H1 (cell line): ENCODE measurements at regions not wholly inside any gene's neighbourhood (a gene's known extent, or its start where the extent isn't known, plus 50 kb on each side); places are given as distances from the start of the nearest gene placed in this dataset.

ENCODE experiments used
- CTCF ChIA-PET: fragments of 300-600 bp; sonication (Branson Sonifier 250); formaldehyde crosslinking; loops from one replicate; lab custom pipeline; 2021; ENCODE audit not compliant: partially characterized antibody; lab: Charles Lee
- POLR2A ChIA-PET: fragments of 300-600 bp; sonication (Branson Sonifier 250); formaldehyde crosslinking; loops from one replicate; lab custom pipeline; 2021; ENCODE audit warnings: inconsistent platforms; ENCODE audit not compliant: partially characterized antibody; lab: Charles Lee
- DNase-seq, 2 experiments: peaks; one replicate each; pipeline versions ENCODE4 v3.0.0 to v3.0.0-alpha.2; 2010 to 2022; ENCODE audit warnings: low spot score in 2 of 2, low read depth in 1 of 2, mixed read lengths in 1 of 2
- FAIRE-seq: peaks from 2 replicates; lab custom pipeline; 2011; peaks lifted over from hg19 to GRCh38; lab: Jason Lieb, UNC
- H2AFZ ChIP-seq: 2 replicates; pipeline ENCODE4 v1.8.1; 2012; ENCODE audit warnings: low read length, inconsistent platforms
- H2AK5ac ChIP-seq: 2 replicates; pipeline ENCODE4 v1.6.1; 2013; ENCODE audit warnings: low read depth, low read length
- H2BK120ac ChIP-seq: replicated peaks from 2 replicates; pipeline ENCODE3; 2013; ENCODE audit warnings: low read depth, low read length, inconsistent platforms
- H2BK12ac ChIP-seq: 2 replicates; pipeline ENCODE4 v1.6.1; 2013; ENCODE audit warnings: low read depth, low read length
- H2BK15ac ChIP-seq: 2 replicates; pipeline ENCODE4 v1.6.1; 2013; ENCODE audit warnings: low read length
- H2BK20ac ChIP-seq: 2 replicates; pipeline ENCODE4 v1.6.1; 2013; ENCODE audit warnings: low read length
- H2BK5ac ChIP-seq: 2 replicates; pipeline ENCODE4 v1.6.1; 2013; ENCODE audit warnings: low read depth, low read length
- H3K14ac ChIP-seq: 2 replicates; pipeline ENCODE4 v1.6.1; 2013; ENCODE audit warnings: inconsistent platforms; ENCODE audit not compliant: insufficient read length
- H3K18ac ChIP-seq: 2 replicates; pipeline ENCODE4 v1.6.1; 2013; ENCODE audit warnings: low read length; ENCODE audit errors: extremely low read depth
- H3K23ac ChIP-seq: 2 replicates; pipeline ENCODE4 v1.6.1; 2013; ENCODE audit warnings: inconsistent platforms; ENCODE audit not compliant: insufficient read length
- H3K23me2 ChIP-seq: 2 replicates; pipeline ENCODE4 v1.6.1; 2013; ENCODE audit warnings: low read depth, low read length
- H3K27ac ChIP-seq: 2 replicates; pipeline ENCODE4 v1.6.1; 2011; ENCODE audit warnings: low read depth, low read length, inconsistent platforms
- H3K27me3 ChIP-seq, 4 experiments: replicated peaks in 1 of 4; 1 replicate in 1 of 4; 2 replicates in 3 of 4; pipeline versions ENCODE4 v1.6.1 to v1.8.1; 2011 to 2013; ENCODE audit warnings: low read length in 3 of 4, mild to moderate bottlenecking in 3 of 4, inconsistent platforms in 2 of 4, mixed read lengths in 2 of 4, moderate library complexity in 1 of 4; ENCODE audit not compliant: control insufficient read depth in 3 of 4, insufficient read depth in 3 of 4; ENCODE audit errors: extremely low read depth in 1 of 4
- H3K36me3 ChIP-seq, 4 experiments: 2 replicates each; pipeline versions ENCODE4 v1.6.1 to v1.8.1; 2011 to 2013; ENCODE audit warnings: mild to moderate bottlenecking in 4 of 4, low read length in 3 of 4, moderate library complexity in 2 of 4, control low read depth in 1 of 4, inconsistent platforms in 1 of 4; ENCODE audit not compliant: insufficient read depth in 4 of 4, control insufficient read depth in 2 of 4
- H3K4ac ChIP-seq: replicated peaks from 2 replicates; pipeline ENCODE3; 2013; ENCODE audit warnings: low read length, low read depth, mixed read lengths, inconsistent platforms; ENCODE audit not compliant: insufficient read length
- H3K4me1 ChIP-seq, 4 experiments: replicated peaks in 1 of 4; 1 replicate in 1 of 4; 2 replicates in 3 of 4; pipeline versions ENCODE4 v1.6.1 to v1.8.1; 2011 to 2013; ENCODE audit warnings: low read length in 3 of 4, inconsistent platforms in 2 of 4, mixed read lengths in 1 of 4; ENCODE audit not compliant: insufficient read depth in 4 of 4, control insufficient read depth in 3 of 4
- H3K4me2 ChIP-seq, 2 experiments: 2 replicates each; pipeline versions ENCODE4 v1.6.1 to v1.8.1; 2011 to 2013; ENCODE audit warnings: low read depth in 2 of 2, low read length in 2 of 2, control low read depth in 1 of 2, inconsistent platforms in 1 of 2, mild to moderate bottlenecking in 1 of 2; ENCODE audit not compliant: insufficient read depth in 1 of 2
- H3K4me3 ChIP-seq, 4 experiments: fragments of 200-600, 300-600 bp in 1 of 4; sonication (generic), shearing (Covaris generic), sonication (Bioruptor Twin) in 1 of 4; 2 replicates each; pipeline versions ENCODE4 v1.5.1 to v1.8.1; 2011 to 2016; ENCODE audit warnings: low read length in 4 of 4, low read depth in 3 of 4, control low read depth in 2 of 4, inconsistent platforms in 2 of 4, mild to moderate bottlenecking in 2 of 4, mixed read lengths in 1 of 4, moderate library complexity in 1 of 4; ENCODE audit not compliant: insufficient read depth in 2 of 4; ENCODE audit errors: extremely low read depth in 1 of 4
- H3K56ac ChIP-seq: replicated peaks from 2 replicates; pipeline ENCODE3; 2013; ENCODE audit warnings: low read depth, mild to moderate bottlenecking, mixed read lengths, low read length, inconsistent platforms; ENCODE audit not compliant: insufficient read length
- H3K79me1 ChIP-seq: 2 replicates; pipeline ENCODE4 v1.6.1; 2013; ENCODE audit warnings: low read depth, low read length, control low read depth
- H3K79me2 ChIP-seq, 2 experiments: 2 replicates each; pipeline versions ENCODE4 v1.6.1 to v1.8.1; 2012 to 2013; ENCODE audit warnings: low read length in 2 of 2, mild to moderate bottlenecking in 2 of 2, inconsistent platforms in 1 of 2; ENCODE audit not compliant: insufficient read depth in 2 of 2, control insufficient read depth in 1 of 2
- H3K9ac ChIP-seq, 4 experiments: replicated peaks in 1 of 4; 1 replicate in 1 of 4; 2 replicates in 3 of 4; pipeline versions ENCODE4 v1.6.1 to v1.8.1; 2011 to 2013; ENCODE audit warnings: low read depth in 3 of 4, low read length in 3 of 4, control low read depth in 2 of 4, mild to moderate bottlenecking in 2 of 4, moderate library complexity in 2 of 4, inconsistent platforms in 1 of 4; ENCODE audit errors: extremely low read depth in 1 of 4
- H3K9me3 ChIP-seq, 2 experiments: 2 replicates each; pipeline versions ENCODE4 v1.6.1 to v1.8.1; 2012 to 2013; ENCODE audit warnings: mild to moderate bottlenecking in 2 of 2, moderate library complexity in 2 of 2, control low read depth in 1 of 2, inconsistent platforms in 1 of 2, low read depth in 1 of 2, low read length in 1 of 2, mixed read lengths in 1 of 2; ENCODE audit not compliant: insufficient read depth in 2 of 2
- H4K20me1 ChIP-seq, 2 experiments: replicated peaks in 1 of 2; 2 replicates each; pipeline versions ENCODE3 to v1.8.1; 2011 to 2013; ENCODE audit warnings: inconsistent platforms in 2 of 2, low read length in 2 of 2, mild to moderate bottlenecking in 1 of 2; ENCODE audit not compliant: insufficient read depth in 2 of 2, control insufficient read depth in 1 of 2
- H4K5ac ChIP-seq: 2 replicates; pipeline ENCODE4 v1.6.1; 2013; ENCODE audit warnings: low read length, low read depth, mixed read lengths, inconsistent platforms; ENCODE audit not compliant: insufficient read length
- H4K8ac ChIP-seq: 2 replicates; pipeline ENCODE4 v1.8.0; 2013; ENCODE audit warnings: mild to moderate bottlenecking, moderate library complexity, low read length, inconsistent platforms; ENCODE audit not compliant: insufficient read depth; ENCODE audit errors: extremely low read depth
- H4K91ac ChIP-seq: replicated peaks from 2 replicates; pipeline ENCODE3; 2013; ENCODE audit warnings: low read length, mixed read lengths, inconsistent platforms; ENCODE audit not compliant: insufficient read length
- KDM1A ChIP-seq: fragments of 200-600, 300-600 bp; sonication (generic); IDR thresholded peaks from 2 replicates; pipeline ENCODE4 v1.7.1; 2016; ENCODE audit warnings: mild to moderate bottlenecking, low read length, borderline replicate concordance
- WGBS, 2 experiments: shearing (Covaris generic) in 1 of 2; methylation state at CpG; one replicate each; pipeline versions ENCODE4 v1.1.6 to v1.1.7; 2013 to 2015; ENCODE audit warnings: low lambda C conversion rate in 2 of 2, mixed read lengths in 2 of 2, inconsistent platforms in 1 of 2, low coverage in 1 of 2, missing lambda C conversion rate in 1 of 2; ENCODE audit not compliant: insufficient replicate concordance in 2 of 2, insufficient coverage in 1 of 2, insufficient read length in 1 of 2; ENCODE audit errors: extremely low coverage in 1 of 2, missing lambda C conversion rate in 1 of 2; 5-methylcytosine and 5-hydroxymethylcytosine counted together

- no peak overlapping the region for H2BK12ac ChIP-seq
- ChIA-PET CTCF (no interaction called here), POLR2A (no interaction called here)
- DNase-seq (no peak), FAIRE-seq (no peak)
- H3K4me2 ChIP-seq, result no peak overlapping the region
- H3K23me2 ChIP-seq, result peaks cover 1% of the 10 kb centered on the region; the same call in 1 of the 2 replicates
- no peaks in the 10 kb centered on the region for H3K4me1 ChIP-seq
- no peak overlapping the region for H3K18ac ChIP-seq
- no peak overlapping the region for H3K9ac ChIP-seq
- no peak overlapping the region for H3K4ac ChIP-seq
- H2AFZ ChIP-seq, result no peak overlapping the region
- no peak overlapping the region for H2BK120ac ChIP-seq
- H3K23ac ChIP-seq, result no peak overlapping the region
- WGBS, 2 experiments, result 91% methylated on average over 2 of the region's 2 CpGs; no CpG with 5 or more reads in 1 of the 2 experiments
- no peak for TF ChIP-seq KDM1A
- H3K79me2 ChIP-seq, result no peaks in the 10 kb centered on the region
- H4K20me1 ChIP-seq, result peaks cover 0 to 2% of the 10 kb centered on the region in 2 experiments
- no peak overlapping the region for H3K27ac ChIP-seq
- no peak overlapping the region for H3K4me3 ChIP-seq
- no peaks in the 10 kb centered on the region for H3K9me3 ChIP-seq
- H3K14ac ChIP-seq, result no peak overlapping the region
- H4K8ac ChIP-seq, result no peak overlapping the region
- no peak overlapping the region for H2BK5ac ChIP-seq
- no peak overlapping the region for H4K91ac ChIP-seq
- no peak overlapping the region for H3K56ac ChIP-seq
- H3K36me3 ChIP-seq, result no peaks in the 10 kb centered on the region
- H3K79me1 ChIP-seq, result no peaks in the 10 kb centered on the region; the same call in 1 of the 2 replicates
- no peaks in the 10 kb centered on the region; a peak in 1 of 7 replicates for H3K27me3 ChIP-seq
- no peak overlapping the region for H2BK20ac ChIP-seq
- H2AK5ac ChIP-seq, result no peak overlapping the region
- H4K5ac ChIP-seq, result no peak overlapping the region
- H2BK15ac ChIP-seq, result no peak overlapping the region
These were observed 164.6 kb downstream of the CARTPT start for GRCh38 chr5:71883742-71884103.
